ENCODE measurements at regions not wholly inside any gene's neighbourhood (a gene's known extent, or its start where the extent isn't known, plus 50 kb on each side); places are given as distances from the start of the nearest gene placed in this dataset.
"Not testable (repeated sequence)": the region's sequence is repeated elsewhere in the genome, so short reads cannot be mapped to it uniquely, and the experiment has no call there.

GRCh38 chr16:58859958-58860669, 126.0 kb upstream of the GOT2 start:
- no peak for ATAC-seq (replicated peaks)
- Mint-ChIP-seq H3K36me3 (no peaks in the 10 kb centered on the region), H3K9me3 (peaks cover 0 to 3% of the 10 kb centered on the region in 2 donors), H3K27me3 (peaks cover 5 to 10% of the 10 kb centered on the region in 2 donors), H3K4me3 (no peak overlapping the region), H3K4me1 (peaks cover 0 to 2% of the 10 kb centered on the region in 2 donors), H3K27ac (no peak overlapping the region)
- DNase-seq = no peak

DNA sequence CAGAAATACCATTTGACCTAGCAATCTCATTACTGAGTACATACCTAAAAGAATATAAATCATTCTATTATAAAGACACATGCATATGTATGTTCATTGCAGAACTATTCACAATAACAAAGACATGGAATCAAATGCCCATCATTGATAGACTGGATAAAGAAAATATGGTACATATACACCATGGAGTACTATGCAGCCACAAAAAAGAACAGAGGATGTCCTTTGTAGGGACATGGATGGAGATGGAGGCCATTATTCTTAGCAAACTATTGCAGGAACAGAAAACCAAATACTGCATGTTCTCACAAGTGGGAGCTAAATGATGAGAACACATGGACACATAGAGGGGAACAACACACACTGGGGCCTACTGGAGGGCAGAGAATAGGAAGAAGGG, 124.5 kb upstream of the GOT2 start:
- not testable (repeated sequence) for H3K4me1 Mint-ChIP-seq; DNase-seq; H3K4me3 Mint-ChIP-seq; ATAC-seq (replicated peaks); H3K27ac Mint-ChIP-seq; H3K9me3 Mint-ChIP-seq; H3K36me3 Mint-ChIP-seq
- peaks cover 5 to 10% of the 10 kb centered on the region in 2 donors for H3K27me3 Mint-ChIP-seq

DNA sequence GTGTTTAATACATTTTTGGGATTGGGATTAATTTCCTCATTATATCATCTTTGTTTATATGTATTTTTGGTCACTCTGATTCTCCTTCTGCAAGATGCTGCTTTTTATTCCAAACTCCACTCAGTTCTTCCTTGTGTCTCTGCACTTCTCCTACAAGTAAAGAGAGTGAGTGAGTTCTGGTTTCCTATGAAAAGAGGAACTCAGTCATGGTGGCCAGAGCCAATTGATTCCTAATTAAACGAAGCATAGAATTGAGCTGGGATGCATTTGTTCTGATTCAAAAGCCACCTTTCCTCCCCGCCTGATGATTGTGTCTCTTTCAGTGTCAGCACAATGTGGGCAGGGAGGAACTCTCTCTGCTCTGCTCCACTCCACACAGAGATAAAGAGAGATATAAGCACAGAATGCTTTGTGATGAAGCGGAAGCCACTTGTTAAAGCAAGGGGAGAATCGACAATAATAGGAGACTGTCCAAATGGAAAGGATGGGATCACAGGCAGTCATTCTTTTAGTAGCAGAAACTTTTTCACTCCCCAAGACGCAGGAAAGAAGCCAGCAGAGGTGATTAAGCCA, 121.3 kb upstream of the GOT2 start:
- Mint-ChIP-seq H3K4me1 (peaks cover 0 to 6% of the 10 kb centered on the region in 2 donors), H3K27me3 (peaks cover 11 to 14% of the 10 kb centered on the region in 2 donors), H3K27ac (no peak overlapping the region), H3K4me3 (no peak overlapping the region), H3K36me3 (no peaks in the 10 kb centered on the region), H3K9me3 (peaks cover 0 to 3% of the 10 kb centered on the region in 2 donors)
- DNase-seq (no peak), ATAC-seq (replicated peaks) (no peak)

DNA sequence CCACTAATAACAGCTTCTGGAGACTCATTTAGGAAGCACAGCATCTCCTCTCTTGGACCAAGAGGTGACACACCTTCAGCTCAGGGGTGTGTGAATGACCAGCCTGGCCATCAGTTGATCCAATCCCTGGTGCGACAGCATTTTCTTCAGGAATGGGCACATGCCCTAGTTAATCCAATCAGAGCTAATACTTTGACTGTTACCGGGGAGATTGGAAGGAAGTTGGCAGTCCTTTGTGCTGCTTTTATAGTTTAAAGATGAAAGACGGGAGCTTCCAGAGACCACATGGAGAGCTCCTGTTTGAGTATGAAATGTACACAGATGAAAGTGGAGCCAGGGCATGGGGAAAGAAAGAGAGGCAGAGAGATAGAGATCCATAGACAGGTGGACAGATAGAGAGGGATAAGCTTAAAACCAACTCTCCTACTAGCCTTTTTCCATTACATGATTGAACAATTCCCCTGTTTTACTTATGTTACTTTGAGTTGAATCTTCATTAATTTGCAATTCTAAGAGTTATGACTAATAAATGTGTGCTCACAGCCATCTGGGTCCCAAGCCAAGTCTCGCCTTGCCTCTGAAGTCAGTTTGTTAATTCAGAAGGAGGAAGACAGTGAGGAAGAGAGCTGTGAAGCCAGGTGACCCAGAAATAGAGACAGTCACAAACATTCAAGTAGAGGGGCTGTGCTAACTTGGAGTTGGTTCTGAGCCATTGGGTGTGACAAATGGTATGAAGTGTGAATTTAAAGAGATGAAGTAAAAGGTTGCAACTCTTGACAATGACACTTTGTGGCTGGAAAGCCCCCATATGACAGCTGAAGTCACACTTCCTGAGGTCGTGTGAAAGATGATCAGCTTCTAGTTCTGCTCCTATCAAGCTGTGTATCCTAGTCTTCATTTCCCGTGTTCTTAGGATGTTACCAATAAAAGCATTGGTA, 120.0 kb upstream of the GOT2 start:
- DNase-seq = no peak
- peak in 1 of 2 donors; percentile 43 for ATAC-seq (replicated peaks)
- no peak overlapping the region for H3K27ac Mint-ChIP-seq

GRCh38 chr16:58850678-58851020, 116.5 kb upstream of the GOT2 start:
- no peak for ATAC-seq (replicated peaks)
- H3K4me1 Mint-ChIP-seq = peaks cover 0 to 6% of the 10 kb centered on the region in 2 donors
- peaks cover 4 to 6% of the 10 kb centered on the region in 2 donors for H3K27me3 Mint-ChIP-seq
- H3K27ac Mint-ChIP-seq = no peak overlapping the region
- peaks cover 0 to 2% of the 10 kb centered on the region in 2 donors for H3K9me3 Mint-ChIP-seq
- DNase-seq = no peak
- no peak overlapping the region for H3K4me3 Mint-ChIP-seq
- no peaks in the 10 kb centered on the region for H3K36me3 Mint-ChIP-seq

More for the DNA sequence above, 120.0 kb upstream of the GOT2 start:
- H3K36me3 Mint-ChIP-seq = no peaks in the 10 kb centered on the region
- H3K27me3 Mint-ChIP-seq = peaks cover 11 to 14% of the 10 kb centered on the region in 2 donors
- H3K4me1 Mint-ChIP-seq = peaks cover 0 to 6% of the 10 kb centered on the region in 2 donors
- peaks cover 0 to 3% of the 10 kb centered on the region in 2 donors for H3K9me3 Mint-ChIP-seq
- no peak overlapping the region for H3K4me3 Mint-ChIP-seq

DNA sequence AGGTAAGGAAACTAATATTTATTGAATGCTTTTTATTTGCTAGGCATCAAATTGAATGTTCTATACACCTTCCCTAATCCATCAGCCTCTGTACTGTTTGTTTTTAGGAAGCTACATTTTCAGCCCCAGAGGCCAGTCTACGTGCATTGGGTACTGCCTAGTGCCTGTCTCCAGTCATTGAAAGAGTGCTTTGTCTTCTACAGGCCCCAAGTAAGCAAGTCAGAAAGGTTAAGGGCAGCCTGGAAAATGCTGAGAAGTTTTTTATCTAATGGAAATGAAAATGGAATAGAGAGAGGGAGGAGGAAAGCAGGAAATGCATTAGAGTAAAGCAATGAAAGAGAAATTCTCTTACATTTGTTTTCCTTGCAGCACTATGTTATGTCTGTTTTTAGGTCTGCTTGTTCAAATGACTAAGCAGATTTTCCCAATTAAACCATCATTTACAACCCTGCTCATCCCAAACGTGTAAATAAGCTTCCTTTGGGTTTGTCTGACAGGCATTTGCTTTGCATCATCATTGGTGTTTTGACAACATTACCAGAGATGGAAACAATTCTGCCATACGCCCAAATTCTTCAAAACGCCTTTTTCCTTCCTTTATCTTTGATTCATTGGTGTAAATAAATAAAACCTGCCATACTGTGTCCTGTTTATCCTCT, 116.0 kb upstream of the GOT2 start:
- ATAC-seq (replicated peaks) = no peak
- H3K36me3 Mint-ChIP-seq = no peaks in the 10 kb centered on the region
- no peak for DNase-seq
- H3K9me3 Mint-ChIP-seq = peaks cover 0 to 2% of the 10 kb centered on the region in 2 donors
- peaks cover 4 to 6% of the 10 kb centered on the region in 2 donors for H3K27me3 Mint-ChIP-seq
- no peak overlapping the region for H3K4me3 Mint-ChIP-seq
- H3K4me1 Mint-ChIP-seq = peaks cover 0 to 3% of the 10 kb centered on the region in 2 donors
- no peak overlapping the region for H3K27ac Mint-ChIP-seq

DNA sequence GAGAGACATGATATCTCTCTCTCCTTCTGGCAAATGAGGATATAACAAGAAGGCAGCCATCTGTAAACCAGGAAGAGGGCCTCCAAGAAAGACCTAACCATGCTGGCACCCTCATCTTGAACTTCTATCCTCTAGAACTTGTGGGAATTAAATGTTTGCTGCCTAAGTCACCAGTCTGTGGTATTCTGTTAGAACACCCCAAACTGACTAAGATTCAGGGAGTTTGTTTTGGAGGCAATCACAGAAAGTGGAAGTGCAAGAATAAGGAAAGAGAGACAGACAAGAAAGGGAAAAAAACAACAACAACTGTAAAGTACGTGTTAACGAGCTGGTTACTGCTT, 114.5 kb upstream of the GOT2 start:
- no peak overlapping the region for H3K4me3 Mint-ChIP-seq
- H3K9me3 Mint-ChIP-seq = peaks cover 0 to 2% of the 10 kb centered on the region in 2 donors
- no peak for DNase-seq
- no peak overlapping the region for H3K27ac Mint-ChIP-seq
- ATAC-seq (replicated peaks) = no peak
- no peaks in the 10 kb centered on the region for H3K4me1 Mint-ChIP-seq
- peaks cover 4 to 6% of the 10 kb centered on the region in 2 donors for H3K27me3 Mint-ChIP-seq
- no peaks in the 10 kb centered on the region for H3K36me3 Mint-ChIP-seq

GRCh38 chr16:58847902-58848661, 114.0 kb upstream of the GOT2 start:
- Mint-ChIP-seq H3K4me1 (no peaks in the 10 kb centered on the region), H3K27ac (no peak overlapping the region), H3K27me3 (peaks cover 4 to 6% of the 10 kb centered on the region in 2 donors), H3K9me3 (peaks cover 0 to 2% of the 10 kb centered on the region in 2 donors), H3K36me3 (no peaks in the 10 kb centered on the region), H3K4me3 (no peak overlapping the region)
- DNase-seq (no peak), ATAC-seq (replicated peaks) (no peak)

GRCh38 chr16:58846226-58846625, 112.1 kb upstream of the GOT2 start:
- not testable (repeated sequence) for H3K9me3 Mint-ChIP-seq; H3K4me3 Mint-ChIP-seq; DNase-seq; H3K27ac Mint-ChIP-seq; H3K27me3 Mint-ChIP-seq; ATAC-seq (replicated peaks); H3K4me1 Mint-ChIP-seq; H3K36me3 Mint-ChIP-seq

- DNase-seq = no peak
- H3K27ac Mint-ChIP-seq = no peak overlapping the region
- peak in 1 of 2 donors; percentile 42 for ATAC-seq (replicated peaks)
- no peaks in the 10 kb centered on the region for H3K36me3 Mint-ChIP-seq
- H3K9me3 Mint-ChIP-seq = peaks cover 0 to 2% of the 10 kb centered on the region in 2 donors
- H3K27me3 Mint-ChIP-seq = no peaks in the 10 kb centered on the region
- H3K4me3 Mint-ChIP-seq = no peak overlapping the region
- H3K4me1 Mint-ChIP-seq = no peaks in the 10 kb centered on the region
Measured at GRCh38 chr16:58843675-58844074, 109.6 kb upstream of the GOT2 start.

DNA sequence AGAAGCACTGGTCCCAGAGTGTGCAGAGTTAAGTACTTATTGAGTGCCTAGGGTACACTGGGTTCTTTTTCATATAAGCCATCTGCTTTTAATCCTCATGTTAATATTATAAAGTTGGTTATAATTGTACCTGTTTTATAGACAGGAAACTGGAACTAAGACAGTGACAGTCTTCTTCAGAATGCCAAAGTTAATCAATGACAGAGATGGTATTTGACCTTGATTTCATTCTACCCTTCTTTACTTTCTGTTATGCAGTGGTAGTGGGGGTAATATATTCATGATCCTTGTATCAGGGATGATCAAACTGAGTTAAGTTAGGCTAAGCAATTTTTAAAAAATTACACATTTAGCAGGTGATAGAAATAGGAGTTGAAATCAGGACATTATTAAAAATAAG, 108.6 kb upstream of the GOT2 start:
- no peaks in the 10 kb centered on the region for H3K36me3 Mint-ChIP-seq
- no peaks in the 10 kb centered on the region for H3K4me1 Mint-ChIP-seq
- H3K9me3 Mint-ChIP-seq = peaks cover 0 to 2% of the 10 kb centered on the region in 2 donors
- no peak overlapping the region for H3K27ac Mint-ChIP-seq
- H3K4me3 Mint-ChIP-seq = no peak overlapping the region
- ATAC-seq (replicated peaks) = no peak
- no peaks in the 10 kb centered on the region for H3K27me3 Mint-ChIP-seq
- no peak for DNase-seq

DNA sequence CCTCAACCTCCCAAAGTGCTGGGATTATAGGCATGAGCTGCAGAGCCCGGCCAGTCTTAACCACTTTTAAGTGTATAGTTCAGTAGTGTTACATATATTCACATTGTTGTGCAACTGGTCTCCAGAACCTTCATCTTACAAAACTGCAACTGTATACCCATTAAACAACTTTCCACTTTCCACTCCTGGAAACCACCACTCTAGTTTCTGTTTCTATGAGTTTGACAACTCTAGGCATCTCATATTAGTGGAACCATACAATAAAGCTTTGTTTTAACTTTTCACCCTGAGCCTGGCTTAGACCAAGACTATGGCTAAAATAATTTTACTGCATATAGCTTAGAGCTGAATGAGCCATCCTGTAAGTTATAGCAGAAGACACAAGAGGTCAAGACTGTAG, 108.0 kb upstream of the GOT2 start:
- ATAC-seq (replicated peaks) (no peak), DNase-seq (no peak)
- H3K9me3 Mint-ChIP-seq = peaks cover 0 to under 1% of the 10 kb centered on the region in 2 donors
- no peak overlapping the region for H3K27ac Mint-ChIP-seq
- no peaks in the 10 kb centered on the region for H3K4me1 Mint-ChIP-seq
- no peaks in the 10 kb centered on the region for H3K36me3 Mint-ChIP-seq
- no peaks in the 10 kb centered on the region for H3K27me3 Mint-ChIP-seq
- H3K4me3 Mint-ChIP-seq = no peak overlapping the region

- ATAC-seq (replicated peaks) = no peak
- peaks cover 7 to 13% of the 10 kb centered on the region in 2 donors for H3K27me3 Mint-ChIP-seq
- no peak overlapping the region for H3K4me3 Mint-ChIP-seq
- no peaks in the 10 kb centered on the region for H3K36me3 Mint-ChIP-seq
- H3K27ac Mint-ChIP-seq = no peak overlapping the region
- peaks cover 0 to 2% of the 10 kb centered on the region in 2 donors for H3K9me3 Mint-ChIP-seq
- no peaks in the 10 kb centered on the region for H3K4me1 Mint-ChIP-seq
- DNase-seq = no peak
Measured at GRCh38 chr16:58837950-58838349, 103.8 kb upstream of the GOT2 start.

All from stimulated activated naive B cell treated with anti-CD40 and anti-IgM and Interleukin-4, amounts not matched to agents 10 μg/mL and 1 μg/mL and 100 μg/mL, for 72 hours (primary cell).